Fibroblast of skin of left quadriceps (primary cell): ENCODE measurements at regions not wholly inside any gene's neighbourhood (a gene's known extent, or its start where the extent isn't known, plus 50 kb on each side); places are given as distances from the start of the nearest gene placed in this dataset.
A peak's percentile ranks its signal among the peaks of the same experiment; 100 is the strongest.
"Not testable (repeated sequence)": the region's sequence is repeated elsewhere in the genome, so short reads cannot be mapped to it uniquely, and the experiment has no call there.

Experiments used
- DNase-seq, 2 experiments: peaks; one replicate each; pipeline ENCODE4 v3.0.0-alpha.2; 2013; ENCODE audit warnings: low read depth in 2 of 2

DNA sequence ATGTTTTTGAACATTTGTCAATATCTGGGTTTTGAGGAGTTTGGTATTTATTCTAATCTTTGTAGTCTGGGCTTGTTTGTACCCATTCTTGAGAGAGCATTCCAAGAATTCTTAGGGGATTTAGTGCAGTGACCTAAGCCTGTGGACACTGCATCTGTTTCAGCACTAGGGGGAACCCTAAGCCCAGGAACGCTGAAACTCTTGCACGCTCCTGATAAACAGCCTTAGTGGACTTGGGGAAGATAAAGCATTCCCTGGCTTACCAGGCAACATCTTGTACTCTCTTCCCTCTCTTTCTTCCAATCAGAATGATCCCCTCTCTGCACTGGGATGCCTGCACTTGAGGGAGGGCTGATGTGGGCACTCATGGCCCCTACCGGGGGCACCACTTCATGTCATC lies 654.9 kb upstream of the HTR2C start:
- no peak for DNase-seq

DNA sequence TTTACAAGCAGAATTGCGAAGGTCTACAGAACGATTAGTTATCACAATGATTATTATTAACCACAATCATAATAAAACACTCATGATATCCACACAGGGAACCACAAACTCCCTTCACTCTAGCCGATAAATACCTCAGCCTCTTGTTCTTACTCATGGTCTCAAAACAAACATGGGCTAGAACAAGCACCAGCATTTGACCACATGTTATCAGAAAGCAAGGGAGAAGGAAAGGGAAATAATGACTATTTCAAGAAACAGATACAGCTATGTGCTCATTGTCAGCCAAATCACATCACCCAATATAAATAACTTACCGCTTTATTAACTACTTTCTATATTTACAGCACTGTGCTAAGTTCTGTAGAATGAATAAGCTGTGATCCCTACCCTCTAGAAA lies 663.2 kb upstream of the HTR2C start:
- DNase-seq: no peak

DNA sequence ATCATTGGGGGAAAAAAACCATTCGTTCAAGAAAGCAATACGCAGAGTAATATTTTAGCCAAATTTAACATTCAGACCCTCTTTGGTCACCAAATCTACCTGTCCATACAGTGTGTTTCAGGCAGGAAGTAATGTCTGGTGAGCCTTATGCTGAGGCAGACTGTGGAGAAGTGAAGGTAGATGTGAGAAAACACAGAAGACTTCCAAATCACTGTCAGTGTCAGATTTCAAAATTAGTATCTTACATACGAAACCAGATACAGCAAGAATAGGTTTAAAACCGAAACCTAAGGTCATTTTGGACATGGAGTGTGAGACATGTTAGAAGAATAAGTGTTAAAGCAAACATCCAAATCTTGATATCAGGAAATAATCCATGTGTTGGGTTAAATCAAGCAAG lies 664.5 kb upstream of the HTR2C start:
- DNase-seq: no peak

DNA sequence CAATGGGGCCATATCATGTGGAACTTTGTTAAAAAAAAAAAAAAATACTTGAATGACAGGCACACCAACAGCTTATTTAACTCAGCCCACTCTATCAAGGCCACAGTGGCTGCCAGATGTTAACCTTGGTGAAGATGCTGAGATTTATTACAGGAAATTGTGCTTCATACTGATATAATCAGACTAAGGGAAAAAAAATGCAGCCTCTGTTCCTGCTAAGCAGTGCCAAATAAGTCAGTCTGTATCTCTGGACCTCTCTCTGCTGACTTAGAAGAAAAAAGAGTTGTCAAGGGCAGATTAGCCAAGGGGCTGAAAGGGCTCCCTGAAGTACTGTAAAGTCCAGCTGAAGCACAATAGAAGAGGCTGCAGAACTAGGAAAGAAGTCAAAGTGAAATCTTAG lies 677.7 kb upstream of the HTR2C start:
- DNase-seq: no peak

- no peak for DNase-seq
Measured at GRCh38 chrX:113892891-113893290, 691.0 kb upstream of the HTR2C start.

DNA sequence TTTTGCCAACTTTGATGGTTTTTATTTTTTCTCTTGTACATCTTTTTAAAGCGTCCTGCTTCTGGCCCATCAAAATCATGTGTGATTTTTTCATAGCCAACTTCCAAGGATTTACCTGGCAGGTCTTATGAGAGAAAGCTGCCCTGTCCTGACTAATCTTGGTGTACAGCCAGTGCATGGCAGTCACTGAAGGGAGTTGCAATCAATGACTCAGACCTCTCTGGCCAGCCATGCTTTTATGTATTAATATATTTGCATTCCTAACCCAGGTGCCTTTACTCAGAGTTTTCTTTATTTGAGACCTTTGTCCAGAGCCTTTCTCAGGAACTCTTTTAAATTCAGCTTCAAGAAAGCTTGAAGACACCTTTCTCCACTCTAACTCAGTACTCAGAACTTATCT lies 691.5 kb upstream of the HTR2C start:
- no peak for DNase-seq

- DNase-seq: no peak
Measured at GRCh38 chrX:113873056-113873455, 710.8 kb upstream of the HTR2C start.

- no peak for DNase-seq
Measured at GRCh38 chrX:113868711-113869110, 715.2 kb upstream of the HTR2C start.

- DNase-seq: no peak
Measured at GRCh38 chrX:113868177-113868576, 715.7 kb upstream of the HTR2C start.

GRCh38 chrX:113849408-113849807 lies 734.5 kb upstream of the HTR2C start:
- DNase-seq: no peak

GRCh38 chrX:113833096-113834055 lies 750.5 kb upstream of the HTR2C start:
- DNase-seq: no peak

DNA sequence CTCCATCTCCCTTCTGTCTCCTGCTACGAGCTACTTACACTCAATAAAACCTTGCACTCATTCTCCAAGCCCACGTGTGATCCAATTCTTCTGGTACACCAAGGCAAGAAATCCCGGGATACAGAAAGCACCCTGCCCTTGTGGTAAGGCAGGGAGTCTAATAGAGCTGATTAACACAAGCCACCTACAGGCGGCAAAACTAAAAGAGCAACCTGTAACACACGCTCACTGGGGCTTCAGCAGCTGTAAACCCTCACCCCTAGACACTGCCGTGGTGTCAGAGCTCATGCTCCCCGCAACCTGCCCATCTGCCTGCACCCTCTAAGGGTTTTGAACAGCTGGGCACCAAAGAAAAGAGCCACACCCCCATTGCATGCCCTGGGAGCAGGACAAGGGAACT lies 755.4 kb upstream of the HTR2C start:
- DNase-seq: no peak

- no peak for DNase-seq
Measured at GRCh38 chrX:113818346-113818745, 765.5 kb upstream of the HTR2C start.

DNA sequence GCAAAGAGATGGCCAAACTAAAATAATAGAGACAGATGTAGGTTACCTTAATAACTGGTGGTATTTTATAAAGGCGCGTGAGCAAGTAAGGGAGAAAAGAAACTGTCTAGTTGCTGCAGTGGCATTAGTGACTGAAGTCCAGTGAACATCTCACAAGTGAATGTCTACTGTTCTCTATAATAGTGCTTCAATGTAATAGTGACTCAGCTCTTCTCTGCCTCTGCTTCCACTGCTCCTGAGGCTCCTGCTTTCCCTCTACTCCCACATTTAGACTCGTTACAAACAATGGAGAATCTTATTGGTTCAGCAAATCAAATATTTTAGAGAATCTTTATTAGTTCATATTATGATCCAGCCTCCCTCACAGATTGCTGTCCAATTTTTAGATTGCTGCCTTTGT lies 779.1 kb upstream of the HTR2C start:
- no peak for DNase-seq

GRCh38 chrX:113804291-113804690 lies 779.6 kb upstream of the HTR2C start:
- no peak for DNase-seq

DNA sequence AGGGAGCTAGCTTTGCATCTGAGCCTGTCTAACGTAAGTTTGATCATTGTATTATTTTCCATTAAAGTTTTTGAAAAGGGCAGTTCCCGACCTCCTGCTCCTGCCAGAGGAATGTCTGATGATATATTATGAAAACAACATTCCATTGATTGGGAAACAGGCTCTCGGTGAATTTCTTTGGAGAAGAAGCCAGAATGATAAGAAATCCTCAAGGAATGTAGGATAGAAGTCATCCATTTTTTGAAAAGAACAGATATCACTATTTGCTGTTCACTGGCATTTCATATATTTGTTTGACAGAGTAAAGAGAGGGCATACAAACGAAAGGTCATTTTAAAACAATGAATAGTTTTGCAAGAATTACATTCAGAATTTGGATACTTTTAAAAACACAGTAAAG lies 781.0 kb upstream of the HTR2C start:
- no peak for DNase-seq

DNA sequence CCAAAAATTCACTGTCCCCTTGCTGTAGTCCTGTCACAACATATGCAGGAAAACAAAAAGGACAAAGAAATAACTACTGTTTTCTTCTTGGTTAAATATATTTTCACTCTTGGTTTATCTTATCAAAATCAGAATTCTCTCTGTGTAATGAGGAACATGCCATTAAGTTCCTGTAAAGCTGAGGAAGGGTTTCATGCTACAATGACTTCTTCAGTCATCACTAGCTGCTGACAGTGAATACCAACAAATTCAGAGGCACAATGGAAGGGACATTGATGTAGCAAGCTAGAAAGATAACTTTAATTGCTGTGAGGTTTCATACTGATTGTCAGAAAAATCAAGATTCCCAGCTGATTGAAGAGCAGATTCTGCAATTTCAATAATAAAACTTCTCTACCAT lies 782.9 kb upstream of the HTR2C start:
- no peak for DNase-seq

GRCh38 chrX:113793563-113793962 lies 790.3 kb upstream of the HTR2C start:
- peak in 1 of 2 experiments; percentile 7 for DNase-seq

- DNase-seq: no peak
Measured at GRCh38 chrX:113790987-113791386, 792.9 kb upstream of the HTR2C start.

DNA sequence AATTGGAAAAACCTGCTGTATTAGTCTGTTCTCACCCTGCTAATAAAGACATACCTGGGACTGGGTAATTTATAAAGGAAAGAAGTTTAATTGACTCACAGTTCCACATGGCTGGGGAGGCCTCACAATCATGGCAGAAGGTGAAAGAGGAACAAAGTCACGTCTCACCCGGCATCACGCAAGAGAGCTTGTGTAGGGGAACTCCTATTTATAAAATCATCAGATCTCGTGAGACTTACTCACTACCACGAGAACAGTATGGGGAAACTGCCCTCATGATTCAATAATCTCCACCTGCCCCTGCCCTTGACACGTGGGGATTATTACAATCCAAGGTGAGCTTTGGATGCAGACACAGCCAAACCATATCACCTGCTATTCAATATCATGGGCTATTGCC lies 799.1 kb upstream of the HTR2C start:
- DNase-seq: not testable (repeated sequence)

- DNase-seq: no peak
Measured at GRCh38 chrX:113770806-113771205, 813.1 kb upstream of the HTR2C start.

GRCh38 chrX:113770071-113770470 lies 813.8 kb upstream of the HTR2C start:
- no peak for DNase-seq

- DNase-seq: no peak
Measured at GRCh38 chrX:113759422-113759821, 824.5 kb upstream of the HTR2C start.
